Fibroblast of lung (primary cell): ENCODE measurements at regions not wholly inside any gene's neighbourhood (a gene's known extent, or its start where the extent isn't known, plus 50 kb on each side); places are given as distances from the start of the nearest gene placed in this dataset.
A peak's percentile ranks its signal among the peaks of the same experiment; 100 is the strongest.

Experiments used
- DNase-seq, 2 donors: peaks; one replicate each; pipeline versions ENCODE4 v3.0.0 to v3.0.0-alpha.2; 2010; ENCODE audit warnings: low read depth in 2 of 2
- H2AFZ ChIP-seq: 2 replicates; pipeline ENCODE4 v1.5.1; 2012; ENCODE audit warnings: low read length, control low read depth, inconsistent platforms
- H3K27ac ChIP-seq: 2 replicates; pipeline ENCODE4 v1.5.1; 2011; ENCODE audit warnings: low read length, control low read depth; ENCODE audit not compliant: insufficient read depth
- H3K27me3 ChIP-seq: 2 replicates; pipeline ENCODE4 v1.5.1; 2011; ENCODE audit warnings: mild to moderate bottlenecking, low read length; ENCODE audit not compliant: control insufficient read depth, insufficient read depth
- H3K36me3 ChIP-seq: 2 replicates; pipeline ENCODE4 v1.5.1; 2011; ENCODE audit warnings: low read length; ENCODE audit not compliant: control insufficient read depth, insufficient read depth
- H3K4me1 ChIP-seq: 2 replicates; pipeline ENCODE4 v1.5.1; 2011; ENCODE audit warnings: low read length; ENCODE audit not compliant: control insufficient read depth, insufficient read depth; ENCODE audit errors: extremely low read depth
- H3K4me2 ChIP-seq: 2 replicates; pipeline ENCODE4 v1.5.1; 2011; ENCODE audit warnings: low read length, control low read depth; ENCODE audit not compliant: insufficient read depth; ENCODE audit errors: extremely low read depth
- H3K4me3 ChIP-seq, 4 experiments: fragments of 200-600 bp in 1 of 4; sonication (generic) in 1 of 4; replicated peaks in 1 of 4; 2 replicates each; pipeline ENCODE4 v1.5.1; 2011 to 2016; ENCODE audit warnings: low read length in 4 of 4, low read depth in 3 of 4, mild to moderate bottlenecking in 3 of 4, control low read depth in 2 of 4, inconsistent platforms in 1 of 4, mixed read lengths in 1 of 4; ENCODE audit not compliant: insufficient read depth in 1 of 4; ENCODE audit errors: control extremely low read depth in 1 of 4
- H3K79me2 ChIP-seq: 2 replicates; pipeline ENCODE4 v1.5.1; 2012; ENCODE audit warnings: mild to moderate bottlenecking, low read length, inconsistent platforms; ENCODE audit not compliant: control insufficient read depth, insufficient read depth
- H3K9ac ChIP-seq: 2 replicates; pipeline ENCODE4 v1.5.1; 2011; ENCODE audit warnings: mild to moderate bottlenecking, low read length, control low read depth; ENCODE audit not compliant: insufficient read depth
- H3K9me3 ChIP-seq: 2 replicates; pipeline ENCODE4 v1.5.1; 2012; ENCODE audit warnings: low read depth, low read length; ENCODE audit not compliant: control insufficient read depth, insufficient read depth
- H4K20me1 ChIP-seq: 2 replicates; pipeline ENCODE4 v1.5.1; 2011; ENCODE audit warnings: low read length; ENCODE audit not compliant: control insufficient read depth, insufficient read depth; ENCODE audit errors: extremely low read depth
- EZH2 ChIP-seq: IDR thresholded peaks from 2 replicates; pipeline ENCODE4 v1.5.1; 2012; ENCODE audit warnings: low read length, control low read depth, mild to moderate bottlenecking; ENCODE audit errors: missing control alignments
- TF ChIP-seq, protein P1 (sequence below), 2 donors: IDR thresholded peaks in 1 of 2; conservative IDR thresholded peaks in 1 of 2; 1 replicate in 1 of 2; 2 replicates in 1 of 2; pipeline ENCODE4 v1.5.1; 2011 to 2012; ENCODE audit warnings: low read length in 2 of 2, control low read depth in 1 of 2, inconsistent platforms in 1 of 2, low read depth in 1 of 2, mild to moderate bottlenecking in 1 of 2

DNA sequence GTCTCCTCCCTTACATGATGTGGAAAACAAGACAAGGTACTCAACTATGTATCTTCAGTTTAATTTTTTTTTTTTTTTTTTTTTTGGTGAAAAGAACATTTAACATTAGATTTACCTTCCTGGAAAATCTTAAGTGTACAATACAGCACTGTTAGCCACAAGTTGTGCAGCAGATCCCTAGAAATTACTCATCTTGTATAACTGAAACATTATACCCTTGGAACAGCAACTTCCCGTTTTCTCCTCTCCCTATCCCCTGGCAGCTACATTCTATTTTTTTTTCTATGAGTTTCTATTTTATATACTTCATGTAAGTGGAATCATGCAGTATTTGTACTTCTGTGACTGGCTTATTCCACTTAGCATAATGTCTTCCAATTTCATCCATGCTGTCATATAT is 421.9 kb upstream of the FTMT start:
- Histone ChIP-seq H3K9me3 (no peaks in the 10 kb centered on the region), H3K4me2 (no peak overlapping the region), H3K79me2 (no peaks in the 10 kb centered on the region), H2AFZ (no peak overlapping the region), H3K4me3 (no peak overlapping the region), H3K27ac (no peak overlapping the region), H3K27me3 (no peaks in the 10 kb centered on the region), H3K4me1 (no peaks in the 10 kb centered on the region), H3K36me3 (no peaks in the 10 kb centered on the region), H4K20me1 (no peaks in the 10 kb centered on the region), H3K9ac (no peak overlapping the region)
- TF ChIP-seq, protein P1, sequence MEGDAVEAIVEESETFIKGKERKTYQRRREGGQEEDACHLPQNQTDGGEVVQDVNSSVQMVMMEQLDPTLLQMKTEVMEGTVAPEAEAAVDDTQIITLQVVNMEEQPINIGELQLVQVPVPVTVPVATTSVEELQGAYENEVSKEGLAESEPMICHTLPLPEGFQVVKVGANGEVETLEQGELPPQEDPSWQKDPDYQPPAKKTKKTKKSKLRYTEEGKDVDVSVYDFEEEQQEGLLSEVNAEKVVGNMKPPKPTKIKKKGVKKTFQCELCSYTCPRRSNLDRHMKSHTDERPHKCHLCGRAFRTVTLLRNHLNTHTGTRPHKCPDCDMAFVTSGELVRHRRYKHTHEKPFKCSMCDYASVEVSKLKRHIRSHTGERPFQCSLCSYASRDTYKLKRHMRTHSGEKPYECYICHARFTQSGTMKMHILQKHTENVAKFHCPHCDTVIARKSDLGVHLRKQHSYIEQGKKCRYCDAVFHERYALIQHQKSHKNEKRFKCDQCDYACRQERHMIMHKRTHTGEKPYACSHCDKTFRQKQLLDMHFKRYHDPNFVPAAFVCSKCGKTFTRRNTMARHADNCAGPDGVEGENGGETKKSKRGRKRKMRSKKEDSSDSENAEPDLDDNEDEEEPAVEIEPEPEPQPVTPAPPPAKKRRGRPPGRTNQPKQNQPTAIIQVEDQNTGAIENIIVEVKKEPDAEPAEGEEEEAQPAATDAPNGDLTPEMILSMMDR (conservative IDR thresholded peaks at IDR 0.05 in 1 of 2, IDR thresholded peaks at IDR 0.05 in 1 of 2; ENCODE audit: low read depth in 1 of 2, low read length in 2 of 2): no peak
- TF ChIP-seq EZH2: no peak
- DNase-seq: peak in 1 of 2 donors; percentile 2

DNA sequence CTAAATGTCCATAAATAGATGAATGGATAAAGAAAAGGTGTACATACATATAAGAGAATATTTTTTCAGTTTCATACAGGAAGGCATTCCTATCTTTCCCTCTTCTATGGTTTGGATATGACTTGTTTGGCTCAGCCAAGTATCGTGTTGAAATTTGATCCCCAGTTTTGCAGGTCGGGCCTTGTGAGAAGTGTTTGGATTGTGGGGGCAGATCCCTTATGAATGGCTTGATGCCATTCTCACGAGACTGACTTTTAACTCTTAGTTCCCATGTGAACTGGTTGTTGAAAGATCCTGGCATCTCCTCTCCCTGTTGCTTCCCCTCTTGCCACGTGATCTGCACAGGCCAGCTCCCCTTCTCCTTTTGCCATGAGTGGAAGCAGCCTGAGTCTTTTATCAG is 421.1 kb upstream of the FTMT start:
- DNase-seq: peak; percentile 1 to 3
- H4K20me1 ChIP-seq: no peaks in the 10 kb centered on the region
- no peak overlapping the region for H3K9ac ChIP-seq
- no peaks in the 10 kb centered on the region for H3K36me3 ChIP-seq
- no peaks in the 10 kb centered on the region for H3K4me1 ChIP-seq
- no peak overlapping the region for H3K4me2 ChIP-seq
- no peak overlapping the region for H2AFZ ChIP-seq
- no peaks in the 10 kb centered on the region for H3K27me3 ChIP-seq
- H3K79me2 ChIP-seq: no peaks in the 10 kb centered on the region
- TF ChIP-seq, protein P1 (conservative IDR thresholded peaks at IDR 0.05 in 1 of 2, IDR thresholded peaks at IDR 0.05 in 1 of 2; ENCODE audit: low read depth in 1 of 2, low read length in 2 of 2): no peak
- no peak for TF ChIP-seq EZH2
- H3K27ac ChIP-seq: no peak overlapping the region
- no peaks in the 10 kb centered on the region for H3K9me3 ChIP-seq
- H3K4me3 ChIP-seq: no peak overlapping the region

DNA sequence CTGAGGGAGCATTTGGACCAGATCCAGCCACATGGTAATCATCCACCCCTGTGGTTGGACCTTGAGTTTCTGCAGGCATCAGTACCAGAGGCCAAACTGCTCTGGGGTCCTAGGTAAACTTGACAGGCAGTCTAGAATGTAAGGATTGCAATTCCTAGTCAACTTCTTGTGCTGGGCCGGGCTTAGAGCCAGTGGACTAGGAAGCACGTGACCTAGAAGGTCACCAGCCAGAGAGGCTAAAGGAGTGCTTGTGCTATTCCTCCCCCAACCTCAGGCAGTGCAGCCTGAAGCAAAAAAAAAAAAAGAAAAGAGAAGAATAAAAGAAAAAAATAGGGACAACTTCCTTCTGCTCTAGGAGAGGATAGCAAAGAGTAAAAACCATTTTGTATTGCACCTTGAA is 406.2 kb upstream of the FTMT start:
- Histone ChIP-seq H3K9ac (no peak overlapping the region), H3K4me2 (no peak overlapping the region), H3K79me2 (no peaks in the 10 kb centered on the region), H2AFZ (no peak overlapping the region), H4K20me1 (no peaks in the 10 kb centered on the region), H3K27ac (no peak overlapping the region), H3K9me3 (no peaks in the 10 kb centered on the region), H3K4me1 (no peaks in the 10 kb centered on the region), H3K27me3 (no peaks in the 10 kb centered on the region), H3K4me3 (no peak overlapping the region), H3K36me3 (no peaks in the 10 kb centered on the region)
- TF ChIP-seq, protein P1 (conservative IDR thresholded peaks at IDR 0.05 in 1 of 2, IDR thresholded peaks at IDR 0.05 in 1 of 2; ENCODE audit: low read depth in 1 of 2, low read length in 2 of 2): no peak
- no peak for DNase-seq
